ENCODE measurements at regions not wholly inside any gene's neighbourhood (a gene's known extent, or its start where the extent isn't known, plus 50 kb on each side); places are given as distances from the start of the nearest gene placed in this dataset.

GRCh38 chr17:54270499-54270898 is 447.8 kb downstream of the KIF2B start:
- TF ChIP-seq TAF1 (IDR thresholded peaks at IDR 0.05; ENCODE audit: borderline replicate concordance, low read depth, low read length) (no peak), POLR2AphosphoS5 (IDR thresholded peaks at IDR 0.05; ENCODE audit: low read depth, low read length) (no peak)

Data from GM12892 (cell line).